ENCODE measurements at regions not wholly inside any gene's neighbourhood (a gene's known extent, or its start where the extent isn't known, plus 50 kb on each side); places are given as distances from the start of the nearest gene placed in this dataset.

DNA sequence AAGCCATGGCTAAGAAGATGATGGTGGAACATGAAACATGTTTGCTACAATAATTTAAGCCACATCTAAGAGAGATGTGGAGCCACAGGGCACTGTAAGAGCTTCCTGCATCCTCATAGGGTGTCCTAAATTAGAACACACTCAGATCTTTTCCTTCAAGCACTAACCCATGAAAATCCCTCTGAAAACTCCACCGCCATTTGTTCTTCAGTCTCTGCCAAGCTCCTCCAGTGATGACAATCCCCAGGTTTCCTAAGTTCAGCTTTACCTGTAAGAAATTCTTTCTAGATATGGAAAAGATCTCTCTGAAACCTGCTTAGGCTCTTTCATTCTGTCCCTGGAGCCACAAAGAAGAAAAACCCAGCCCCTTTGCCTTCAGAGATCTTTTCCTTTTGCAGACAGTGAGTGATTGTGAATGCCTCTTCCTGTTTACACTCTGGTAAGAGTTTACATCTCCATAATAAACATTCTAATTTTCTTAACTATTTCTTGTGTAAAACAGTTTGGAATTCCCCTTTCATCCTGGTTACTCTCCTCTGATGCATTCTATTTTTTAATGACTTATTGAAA lies 907.2 kb downstream of the VRK1 start:
- Histone ChIP-seq H3K4me3 (ENCODE audit: insufficient read length, low read depth) (no peak overlapping the region), H3K27me3 (ENCODE audit: insufficient read depth, insufficient read length) (no peaks in the 10 kb centered on the region), H3K36me3 (ENCODE audit: insufficient read depth, insufficient read length, low read length) (no peaks in the 10 kb centered on the region), H3K9me3 (ENCODE audit: insufficient read depth, low read length) (peaks cover 7% of the 10 kb centered on the region), H3K4me1 (ENCODE audit: insufficient read depth, insufficient read length) (no peaks in the 10 kb centered on the region), H3K9ac (ENCODE audit: insufficient read length, low read depth) (no peak overlapping the region)
- no peak for DNase-seq (ENCODE audit: low read depth, low spot score)
- TF ChIP-seq ZNF274 (IDR thresholded peaks at IDR 0.05; ENCODE audit: low read depth, low read length) (no peak), YY1 (IDR thresholded peaks at IDR 0.05; ENCODE audit: insufficient read depth, insufficient read length) (no peak), SUZ12 (IDR thresholded peaks at IDR 0.05; ENCODE audit: extremely low read depth, insufficient read depth, insufficient read length) (no peak)

DNA sequence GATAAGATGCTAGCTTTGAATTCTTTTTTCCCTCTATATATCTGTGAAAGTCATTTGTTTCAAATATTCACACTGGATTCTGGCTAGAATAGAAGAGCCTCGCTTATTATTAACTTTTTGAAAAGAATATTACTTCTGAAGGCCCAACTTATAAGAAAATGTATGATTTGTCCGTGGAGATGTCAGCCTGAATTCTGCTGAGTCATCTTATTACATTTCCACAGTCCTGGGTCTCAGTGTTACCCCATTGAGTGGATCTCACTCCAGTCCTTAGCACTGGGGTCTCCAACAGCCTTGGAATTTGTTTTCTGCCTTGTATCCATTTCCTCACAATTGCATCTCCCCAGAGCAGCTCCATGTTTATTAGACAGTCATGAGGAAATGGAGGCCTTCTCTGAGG lies 907.9 kb downstream of the VRK1 start:
- no peak overlapping the region for H3K9ac ChIP-seq (ENCODE audit: insufficient read length, low read depth)

DNA sequence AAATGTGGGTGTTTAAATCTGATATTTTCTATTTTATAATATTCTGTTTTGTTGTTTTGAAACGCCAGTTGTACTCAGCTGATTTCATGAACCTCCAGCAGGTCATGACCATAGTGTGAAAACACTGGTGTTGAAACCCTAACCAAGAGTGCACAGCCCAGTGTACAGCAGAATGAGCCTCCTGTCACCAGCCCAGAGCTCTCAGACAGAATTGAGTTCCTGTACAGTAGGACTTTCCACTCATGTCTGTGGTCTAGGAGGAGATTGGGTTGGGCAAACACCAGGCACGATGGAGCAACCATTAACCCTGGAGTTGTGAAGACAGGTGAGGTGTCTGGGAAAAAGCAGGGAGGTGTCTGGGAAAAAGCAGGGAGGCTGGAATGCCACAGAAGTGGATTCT lies 908.8 kb downstream of the VRK1 start:
- Histone ChIP-seq H3K36me3 (ENCODE audit: insufficient read depth, insufficient read length, low read length) (no peaks in the 10 kb centered on the region), H3K27me3 (ENCODE audit: insufficient read depth, insufficient read length) (no peaks in the 10 kb centered on the region), H3K9ac (ENCODE audit: insufficient read length, low read depth) (no peak overlapping the region), H3K4me1 (ENCODE audit: insufficient read depth, insufficient read length) (no peaks in the 10 kb centered on the region), H3K9me3 (ENCODE audit: insufficient read depth, low read length) (no peaks in the 10 kb centered on the region), H3K4me3 (ENCODE audit: insufficient read length, low read depth) (no peak overlapping the region)
- DNase-seq (ENCODE audit: low read depth, low spot score), result no peak
- no peak for TF ChIP-seq SUZ12 (IDR thresholded peaks at IDR 0.05; ENCODE audit: extremely low read depth, insufficient read depth, insufficient read length)
- TF ChIP-seq ZNF274 (IDR thresholded peaks at IDR 0.05; ENCODE audit: low read depth, low read length), result no peak
- no peak for TF ChIP-seq YY1 (IDR thresholded peaks at IDR 0.05; ENCODE audit: insufficient read depth, insufficient read length)

More for the DNA sequence above, 907.9 kb downstream of the VRK1 start:
- TF ChIP-seq ZNF274 (IDR thresholded peaks at IDR 0.05; ENCODE audit: low read depth, low read length), result no peak
- no peak for TF ChIP-seq YY1 (IDR thresholded peaks at IDR 0.05; ENCODE audit: insufficient read depth, insufficient read length)
- no peak for TF ChIP-seq SUZ12 (IDR thresholded peaks at IDR 0.05; ENCODE audit: extremely low read depth, insufficient read depth, insufficient read length)
- no peak overlapping the region for H3K4me3 ChIP-seq (ENCODE audit: insufficient read length, low read depth)
- no peaks in the 10 kb centered on the region for H3K27me3 ChIP-seq (ENCODE audit: insufficient read depth, insufficient read length)
- no peak for DNase-seq (ENCODE audit: low read depth, low spot score)
- H3K36me3 ChIP-seq (ENCODE audit: insufficient read depth, insufficient read length, low read length), result no peaks in the 10 kb centered on the region
- 0 out of 2 replicates have a peak, but pooled peaks cover under 1% of the 10 kb centered on the region for H3K9me3 ChIP-seq (ENCODE audit: insufficient read depth, low read length)
- no peaks in the 10 kb centered on the region for H3K4me1 ChIP-seq (ENCODE audit: insufficient read depth, insufficient read length)

DNA sequence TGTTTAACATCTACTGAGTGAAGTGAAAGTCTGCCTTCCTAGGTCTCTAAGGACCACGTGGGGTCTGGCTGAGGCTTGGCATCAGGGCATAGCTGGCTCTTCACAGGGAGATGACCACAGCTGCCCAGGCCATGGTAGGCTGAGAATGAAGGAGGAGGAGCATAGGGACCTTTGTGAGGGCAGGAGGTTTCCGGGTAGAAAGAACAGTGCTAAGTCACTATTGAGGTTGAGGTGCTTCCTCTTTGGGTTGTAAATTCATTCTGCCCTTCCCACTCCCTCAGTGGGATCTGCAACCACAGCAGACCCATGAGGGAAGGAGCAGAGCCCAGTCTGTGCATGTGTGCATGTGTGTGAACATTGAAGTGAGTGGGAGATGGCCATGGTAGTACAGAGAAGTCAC lies 909.6 kb downstream of the VRK1 start:
- TF ChIP-seq SUZ12 (IDR thresholded peaks at IDR 0.05; ENCODE audit: extremely low read depth, insufficient read depth, insufficient read length), result no peak
- TF ChIP-seq YY1 (IDR thresholded peaks at IDR 0.05; ENCODE audit: insufficient read depth, insufficient read length), result no peak
- TF ChIP-seq ZNF274 (IDR thresholded peaks at IDR 0.05; ENCODE audit: low read depth, low read length), result no peak
- Histone ChIP-seq H3K36me3 (ENCODE audit: insufficient read depth, insufficient read length, low read length) (no peaks in the 10 kb centered on the region), H3K9me3 (ENCODE audit: insufficient read depth, low read length) (no peaks in the 10 kb centered on the region), H3K9ac (ENCODE audit: insufficient read length, low read depth) (no peak overlapping the region), H3K4me1 (ENCODE audit: insufficient read depth, insufficient read length) (no peaks in the 10 kb centered on the region), H3K27me3 (ENCODE audit: insufficient read depth, insufficient read length) (no peaks in the 10 kb centered on the region), H3K4me3 (ENCODE audit: insufficient read length, low read depth) (no peak overlapping the region)
- no peak for DNase-seq (ENCODE audit: low read depth, low spot score)

DNA sequence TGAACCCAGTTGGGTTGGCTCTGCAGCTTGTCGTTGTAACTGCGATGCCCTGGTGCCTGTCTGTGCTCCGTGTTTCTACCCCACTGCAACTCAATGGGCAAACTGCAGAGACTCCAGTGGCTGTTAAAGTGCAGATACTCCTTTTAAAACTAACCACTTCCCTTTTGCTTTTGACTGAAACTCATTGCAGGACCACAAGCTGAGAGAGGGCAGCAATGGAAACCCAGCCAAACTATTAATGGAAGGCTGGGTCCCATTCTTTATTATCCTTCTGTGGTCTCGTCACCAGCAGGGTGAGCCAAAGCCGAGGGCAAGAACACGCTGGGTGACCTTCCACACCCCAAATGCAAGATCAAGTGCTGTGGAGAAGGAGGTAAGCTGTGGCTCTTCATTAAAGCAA lies 910.4 kb downstream of the VRK1 start:
- Histone ChIP-seq H3K9ac (ENCODE audit: insufficient read length, low read depth) (no peak overlapping the region), H3K4me3 (ENCODE audit: insufficient read length, low read depth) (no peak overlapping the region), H3K9me3 (ENCODE audit: insufficient read depth, low read length) (no peaks in the 10 kb centered on the region), H3K36me3 (ENCODE audit: insufficient read depth, insufficient read length, low read length) (no peaks in the 10 kb centered on the region), H3K4me1 (ENCODE audit: insufficient read depth, insufficient read length) (no peaks in the 10 kb centered on the region), H3K27me3 (ENCODE audit: insufficient read depth, insufficient read length) (no peaks in the 10 kb centered on the region)
- no peak for DNase-seq (ENCODE audit: low read depth, low spot score)
- no peak for TF ChIP-seq ZNF274 (IDR thresholded peaks at IDR 0.05; ENCODE audit: low read depth, low read length)
- no peak for TF ChIP-seq YY1 (IDR thresholded peaks at IDR 0.05; ENCODE audit: insufficient read depth, insufficient read length)
- no peak for TF ChIP-seq SUZ12 (IDR thresholded peaks at IDR 0.05; ENCODE audit: extremely low read depth, insufficient read depth, insufficient read length)

DNA sequence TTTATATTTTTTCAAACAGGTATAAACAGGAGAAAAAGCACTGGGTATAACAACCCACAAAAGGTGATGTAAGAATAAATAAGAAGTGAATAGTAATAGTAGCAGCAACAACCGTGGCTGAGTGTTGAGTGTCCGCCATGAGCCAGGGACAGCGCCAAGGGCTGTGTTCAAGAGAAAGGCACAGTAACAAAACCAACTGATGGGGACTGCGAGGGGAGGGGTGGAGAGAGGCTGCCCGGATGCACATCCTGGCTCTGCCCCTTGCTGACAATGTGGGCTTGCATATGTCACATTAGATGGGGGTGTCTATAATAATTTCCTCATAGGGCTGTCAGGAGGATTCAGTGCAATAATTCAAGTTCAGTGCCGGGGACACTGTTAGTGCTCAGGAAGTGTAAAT lies 912.4 kb downstream of the VRK1 start:
- Histone ChIP-seq H3K4me3 (ENCODE audit: insufficient read length, low read depth) (no peak overlapping the region), H3K27me3 (ENCODE audit: insufficient read depth, insufficient read length) (no peaks in the 10 kb centered on the region), H3K4me1 (ENCODE audit: insufficient read depth, insufficient read length) (no peaks in the 10 kb centered on the region), H3K9ac (ENCODE audit: insufficient read length, low read depth) (no peak overlapping the region), H3K36me3 (ENCODE audit: insufficient read depth, insufficient read length, low read length) (no peaks in the 10 kb centered on the region), H3K9me3 (ENCODE audit: insufficient read depth, low read length) (no peaks in the 10 kb centered on the region)
- no peak for DNase-seq (ENCODE audit: low read depth, low spot score)
- TF ChIP-seq YY1 (IDR thresholded peaks at IDR 0.05; ENCODE audit: insufficient read depth, insufficient read length) (no peak), ZNF274 (IDR thresholded peaks at IDR 0.05; ENCODE audit: low read depth, low read length) (no peak), SUZ12 (IDR thresholded peaks at IDR 0.05; ENCODE audit: extremely low read depth, insufficient read depth, insufficient read length) (no peak)

DNA sequence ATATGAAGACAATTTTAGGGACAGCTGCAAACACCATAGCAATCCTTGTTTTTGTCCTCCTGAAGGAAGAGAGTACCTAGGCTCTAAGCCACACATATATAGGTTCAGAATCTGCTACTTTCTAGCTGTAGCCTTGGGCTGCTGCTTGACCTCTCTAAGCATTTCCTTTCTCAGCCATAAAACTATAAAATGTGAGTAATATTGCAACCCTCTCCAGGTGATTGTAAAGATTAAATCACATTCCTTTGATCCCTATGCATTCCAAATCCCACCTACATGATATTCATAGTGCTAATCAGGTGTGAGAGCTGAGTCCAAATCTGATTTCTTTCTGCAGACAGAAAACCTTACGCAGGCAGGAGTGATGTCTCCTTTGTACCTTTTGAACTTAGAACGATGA lies 913.5 kb downstream of the VRK1 start:
- Histone ChIP-seq H3K27me3 (ENCODE audit: insufficient read depth, insufficient read length) (no peaks in the 10 kb centered on the region), H3K36me3 (ENCODE audit: insufficient read depth, insufficient read length, low read length) (no peaks in the 10 kb centered on the region), H3K9me3 (ENCODE audit: insufficient read depth, low read length) (no peaks in the 10 kb centered on the region), H3K9ac (ENCODE audit: insufficient read length, low read depth) (no peak overlapping the region), H3K4me1 (ENCODE audit: insufficient read depth, insufficient read length) (no peaks in the 10 kb centered on the region), H3K4me3 (ENCODE audit: insufficient read length, low read depth) (no peak overlapping the region)
- DNase-seq (ENCODE audit: low read depth, low spot score), result no peak
- TF ChIP-seq YY1 (IDR thresholded peaks at IDR 0.05; ENCODE audit: insufficient read depth, insufficient read length) (no peak), SUZ12 (IDR thresholded peaks at IDR 0.05; ENCODE audit: extremely low read depth, insufficient read depth, insufficient read length) (no peak), ZNF274 (IDR thresholded peaks at IDR 0.05; ENCODE audit: low read depth, low read length) (no peak)
